ENCODE measurements at regions not wholly inside any gene's neighbourhood (a gene's known extent, or its start where the extent isn't known, plus 50 kb on each side); places are given as distances from the start of the nearest gene placed in this dataset.

GRCh38 chr2:12162269-12163247, 416.1 kb downstream of the LPIN1 start:
- DNase-seq (ENCODE audit: low spot score), result no peak
- H3K4me3 Mint-ChIP-seq (ENCODE audit: low read depth), result no peak overlapping the region
- H3K27me3 Mint-ChIP-seq (ENCODE audit: low read depth), result peaks cover 21% of the 10 kb centered on the region
- intact Hi-C loops (cut with micrococcal nuclease), result no loop called here
- H3K9me3 Mint-ChIP-seq, result no peaks in the 10 kb centered on the region
- H3K27ac Mint-ChIP-seq, result no peak overlapping the region
- no peaks in the 10 kb centered on the region for H3K36me3 Mint-ChIP-seq (ENCODE audit: low read depth)
- H3K4me1 Mint-ChIP-seq (ENCODE audit: low read depth), result no peaks in the 10 kb centered on the region

GRCh38 chr2:12163866-12164265, 417.4 kb downstream of the LPIN1 start:
- Mint-ChIP-seq H3K27me3 (ENCODE audit: low read depth) (peaks cover 17% of the 10 kb centered on the region), H3K9me3 (no peaks in the 10 kb centered on the region), H3K4me1 (ENCODE audit: low read depth) (no peaks in the 10 kb centered on the region), H3K36me3 (ENCODE audit: low read depth) (no peaks in the 10 kb centered on the region), H3K4me3 (ENCODE audit: low read depth) (no peak overlapping the region), H3K27ac (no peak overlapping the region)
- intact Hi-C loops (cut with micrococcal nuclease), result no loop called here
- DNase-seq (ENCODE audit: low spot score), result no peak

- DNase-seq (ENCODE audit: low spot score), result no peak
Measured at GRCh38 chr2:12164689-12165088, 418.3 kb downstream of the LPIN1 start.

GRCh38 chr2:12167525-12168317, 421.3 kb downstream of the LPIN1 start:
- intact Hi-C loops (cut with micrococcal nuclease), result no loop called here
- Mint-ChIP-seq H3K27me3 (ENCODE audit: low read depth) (peaks cover 10% of the 10 kb centered on the region), H3K4me1 (ENCODE audit: low read depth) (peaks cover 9% of the 10 kb centered on the region), H3K36me3 (ENCODE audit: low read depth) (no peaks in the 10 kb centered on the region), H3K27ac (no peak overlapping the region), H3K4me3 (ENCODE audit: low read depth) (no peak overlapping the region), H3K9me3 (no peaks in the 10 kb centered on the region)
- DNase-seq (ENCODE audit: low spot score), result no peak

More at GRCh38 chr2:12164689-12165088, 418.3 kb downstream of the LPIN1 start:
- no peak overlapping the region for H3K27ac Mint-ChIP-seq
- H3K9me3 Mint-ChIP-seq, result no peaks in the 10 kb centered on the region
- no peaks in the 10 kb centered on the region for H3K36me3 Mint-ChIP-seq (ENCODE audit: low read depth)
- peaks cover 15% of the 10 kb centered on the region for H3K27me3 Mint-ChIP-seq (ENCODE audit: low read depth)
- H3K4me3 Mint-ChIP-seq (ENCODE audit: low read depth), result no peak overlapping the region
- H3K4me1 Mint-ChIP-seq (ENCODE audit: low read depth), result peaks cover 8% of the 10 kb centered on the region
- intact Hi-C loops (cut with micrococcal nuclease), result no loop called here

- intact Hi-C loops (cut with micrococcal nuclease), result no loop called here
- Mint-ChIP-seq H3K9me3 (no peaks in the 10 kb centered on the region), H3K27me3 (ENCODE audit: low read depth) (peaks cover 12% of the 10 kb centered on the region), H3K4me3 (ENCODE audit: low read depth) (no peak overlapping the region), H3K4me1 (ENCODE audit: low read depth) (peaks cover 9% of the 10 kb centered on the region), H3K27ac (no peak overlapping the region), H3K36me3 (ENCODE audit: low read depth) (no peaks in the 10 kb centered on the region)
- no peak for DNase-seq (ENCODE audit: low spot score)
Measured at GRCh38 chr2:12168354-12168753, 421.9 kb downstream of the LPIN1 start.

- H3K27me3 Mint-ChIP-seq (ENCODE audit: low read depth), result peaks cover 8% of the 10 kb centered on the region
- intact Hi-C loops (cut with micrococcal nuclease), result no loop called here
- no peaks in the 10 kb centered on the region for H3K9me3 Mint-ChIP-seq
- peaks cover 9% of the 10 kb centered on the region for H3K4me1 Mint-ChIP-seq (ENCODE audit: low read depth)
- H3K27ac Mint-ChIP-seq, result no peak overlapping the region
- DNase-seq (ENCODE audit: low spot score), result no peak
- no peak overlapping the region for H3K4me3 Mint-ChIP-seq (ENCODE audit: low read depth)
- H3K36me3 Mint-ChIP-seq (ENCODE audit: low read depth), result no peaks in the 10 kb centered on the region
Measured at GRCh38 chr2:12168791-12169388, 422.5 kb downstream of the LPIN1 start.

- peaks cover 6% of the 10 kb centered on the region for H3K27me3 Mint-ChIP-seq (ENCODE audit: low read depth)
- no peak overlapping the region for H3K4me3 Mint-ChIP-seq (ENCODE audit: low read depth)
- intact Hi-C loops (cut with micrococcal nuclease), result loop anchor here (10.0 kb wide), 1 partner anchor 335 kb away; no protein-coding TSS in a partner anchor
- no peak overlapping the region for H3K27ac Mint-ChIP-seq
- H3K9me3 Mint-ChIP-seq, result no peaks in the 10 kb centered on the region
- no peaks in the 10 kb centered on the region for H3K36me3 Mint-ChIP-seq (ENCODE audit: low read depth)
- H3K4me1 Mint-ChIP-seq (ENCODE audit: low read depth), result peaks cover 9% of the 10 kb centered on the region
- DNase-seq (ENCODE audit: low spot score), result no peak
Measured at GRCh38 chr2:12169721-12170120, 423.3 kb downstream of the LPIN1 start.

GRCh38 chr2:12170121-12170520, 423.7 kb downstream of the LPIN1 start:
- Mint-ChIP-seq H3K36me3 (ENCODE audit: low read depth) (no peaks in the 10 kb centered on the region), H3K27ac (no peak overlapping the region), H3K4me1 (ENCODE audit: low read depth) (peaks cover 9% of the 10 kb centered on the region), H3K9me3 (no peaks in the 10 kb centered on the region), H3K4me3 (ENCODE audit: low read depth) (no peak overlapping the region), H3K27me3 (ENCODE audit: low read depth) (peaks cover 3% of the 10 kb centered on the region)
- intact Hi-C loops (cut with micrococcal nuclease), result loop anchor here (10.0 kb wide), 1 partner anchor 335 kb away; no protein-coding TSS in a partner anchor
- no peak for DNase-seq (ENCODE audit: low spot score)

- no peaks in the 10 kb centered on the region for H3K9me3 Mint-ChIP-seq
- DNase-seq (ENCODE audit: low spot score), result no peak
- H3K4me1 Mint-ChIP-seq (ENCODE audit: low read depth), result peaks cover 29% of the 10 kb centered on the region
- no peaks in the 10 kb centered on the region for H3K36me3 Mint-ChIP-seq (ENCODE audit: low read depth)
- intact Hi-C loops (cut with micrococcal nuclease), result loop anchor here (10.0 kb wide), 1 partner anchor 331 kb away; no protein-coding TSS in a partner anchor
- no peak overlapping the region for H3K4me3 Mint-ChIP-seq (ENCODE audit: low read depth)
- peaks cover 4% of the 10 kb centered on the region for H3K27me3 Mint-ChIP-seq (ENCODE audit: low read depth)
- no peak overlapping the region for H3K27ac Mint-ChIP-seq
Measured at GRCh38 chr2:12173271-12173942, 427.0 kb downstream of the LPIN1 start.

- DNase-seq (ENCODE audit: low spot score), result no peak
- Mint-ChIP-seq H3K4me1 (ENCODE audit: low read depth) (peaks cover 32% of the 10 kb centered on the region), H3K27me3 (ENCODE audit: low read depth) (peaks cover 4% of the 10 kb centered on the region), H3K27ac (no peak overlapping the region), H3K9me3 (no peaks in the 10 kb centered on the region), H3K36me3 (ENCODE audit: low read depth) (no peaks in the 10 kb centered on the region), H3K4me3 (ENCODE audit: low read depth) (no peak overlapping the region)
- intact Hi-C loops (cut with micrococcal nuclease), result loop anchor here (10.0 kb wide), 1 partner anchor 331 kb away; no protein-coding TSS in a partner anchor
Measured at GRCh38 chr2:12173943-12174340, 427.5 kb downstream of the LPIN1 start.

- intact Hi-C loops (cut with micrococcal nuclease), result loop anchor here (5.0 to 10.0 kb wide), 4 partner anchors 117 to 542 kb away; partner anchors contain the start of gene TRIB2
- no peak for DNase-seq (ENCODE audit: low spot score)
- no peak overlapping the region for H3K27ac Mint-ChIP-seq
- peaks cover 24% of the 10 kb centered on the region for H3K4me1 Mint-ChIP-seq (ENCODE audit: low read depth)
- H3K9me3 Mint-ChIP-seq, result no peaks in the 10 kb centered on the region
- peaks cover 4% of the 10 kb centered on the region for H3K27me3 Mint-ChIP-seq (ENCODE audit: low read depth)
- H3K36me3 Mint-ChIP-seq (ENCODE audit: low read depth), result no peaks in the 10 kb centered on the region
- no peak overlapping the region for H3K4me3 Mint-ChIP-seq (ENCODE audit: low read depth)
Measured at GRCh38 chr2:12175323-12175722, 428.9 kb downstream of the LPIN1 start.

Data from activated T-helper 2 cell treated with anti-CD3 and anti-CD28 coated beads, Interferon-gamma antibody, Interleukin-2, Interleukin-4, amounts not matched to agents 10 μg/mL and 5 μg/mL and 100 μg/mL, durations not matched to agents 14 hours and 24 hours and 36 hours (primary cell).